Smooth muscle cell (in vitro differentiated cells): ENCODE measurements at regions not wholly inside any gene's neighbourhood (a gene's known extent, or its start where the extent isn't known, plus 50 kb on each side); places are given as distances from the start of the nearest gene placed in this dataset.
"Not testable (repeated sequence)": the region's sequence is repeated elsewhere in the genome, so short reads cannot be mapped to it uniquely, and the experiment has no call there.

Source experiments
- DNase-seq: peaks from one replicate; lab custom pipeline; 2025; ENCODE audit not compliant: unreplicated experiment; lab: John Stamatoyannopoulos, UW
- H2AFZ ChIP-seq: fragments of 200-600 bp; sonication (generic); 2 replicates; pipeline ENCODE4 v1.6.0; 2016; ENCODE audit warnings: antibody characterized with exemption, low read depth, mild to moderate bottlenecking
- H3F3A ChIP-seq: fragments of 200-600 bp; sonication (generic); 2 replicates; pipeline ENCODE4 v1.6.0; 2017; ENCODE audit warnings: antibody characterized with exemption, low read depth
- H3K27ac ChIP-seq: fragments of 200-600 bp; sonication (generic); 2 replicates; pipeline ENCODE4 v1.5.1; 2016; ENCODE audit warnings: low read depth, mild to moderate bottlenecking
- H3K27me3 ChIP-seq: fragments of 200-600 bp; sonication (generic); 2 replicates; pipeline ENCODE4 v1.6.1; 2016; ENCODE audit warnings: low read depth, mild to moderate bottlenecking
- H3K36me3 ChIP-seq: fragments of 200-600 bp; sonication (generic); 2 replicates; pipeline ENCODE4 v1.5.1; 2016; ENCODE audit warnings: low read depth
- H3K4me1 ChIP-seq: fragments of 200-600 bp; sonication (generic); 2 replicates; pipeline ENCODE4 v1.5.1; 2016; ENCODE audit warnings: low read depth
- H3K4me2 ChIP-seq: fragments of 200-600 bp; sonication (generic); 2 replicates; pipeline ENCODE4 v1.6.0; 2016; ENCODE audit warnings: mild to moderate bottlenecking
- H3K4me3 ChIP-seq: fragments of 200-600 bp; sonication (generic); 2 replicates; pipeline ENCODE4 v1.5.1; 2016; ENCODE audit warnings: mild to moderate bottlenecking
- H3K79me2 ChIP-seq: fragments of 200-600 bp; sonication (generic); 2 replicates; pipeline ENCODE4 v1.6.0; 2016; ENCODE audit warnings: low read depth, mild to moderate bottlenecking
- H3K9ac ChIP-seq: fragments of 200-600 bp; sonication (generic); 2 replicates; pipeline ENCODE4 v1.6.0; 2016; ENCODE audit warnings: low read depth
- H3K9me3 ChIP-seq: fragments of 200-600 bp; sonication (generic); replicated peaks from 2 replicates; pipeline ENCODE4 v1.5.1; 2016; ENCODE audit warnings: low read depth
- H4K20me1 ChIP-seq: fragments of 200-600 bp; sonication (generic); 2 replicates; pipeline ENCODE4 v1.6.0; 2016; ENCODE audit warnings: low read depth
- CTCF ChIP-seq: fragments of 200-600 bp; sonication (generic); IDR thresholded peaks from 2 replicates; pipeline ENCODE4 v1.5.1; 2017; ENCODE audit warnings: borderline replicate concordance, mild to moderate bottlenecking, antibody characterized with exemption; ENCODE audit not compliant: insufficient read depth, poor library complexity, severe bottlenecking
- WGBS: methylation state at CpG from one replicate; pipeline ENCODE4 v1.1.7; 2016; ENCODE audit warnings: low lambda C conversion rate; 5-methylcytosine and 5-hydroxymethylcytosine counted together

- Histone ChIP-seq H3K9me3 (no peaks in the 10 kb centered on the region), H3K4me3 (no peak overlapping the region), H3K27ac (peak overlapping the region; percentile 99), H3K27me3 (no peaks in the 10 kb centered on the region), H3K4me1 (peaks cover 11% of the 10 kb centered on the region), H3K36me3 (no peaks in the 10 kb centered on the region), H3K79me2 (no peaks in the 10 kb centered on the region), H3F3A (peaks cover 40% of the 10 kb centered on the region), H3K4me2 (peak overlapping the region; percentile 79), H3K9ac (peak overlapping the region; percentile 88), H4K20me1 (no peaks in the 10 kb centered on the region), H2AFZ (no peak overlapping the region)
- 5% methylated on average over 3 of the region's 3 CpGs for WGBS
- no peak for TF ChIP-seq CTCF
- DNase-seq, result no peak
Measured at GRCh38 chr18:49690312-49690711, 123.0 kb downstream of the ACAA2 start.

GRCh38 chr18:49685231-49685942 is 123.5 kb downstream of the LIPG start:
- TF ChIP-seq CTCF, result no peak
- H3K9me3 ChIP-seq, result no peaks in the 10 kb centered on the region
- H3K4me2 ChIP-seq, result no peak overlapping the region
- H3K9ac ChIP-seq, result no peak overlapping the region
- no peaks in the 10 kb centered on the region for H3K27me3 ChIP-seq
- no peaks in the 10 kb centered on the region for H4K20me1 ChIP-seq
- WGBS, result 80% methylated on average over 6 of the region's 6 CpGs
- H2AFZ ChIP-seq, result no peak overlapping the region
- no peaks in the 10 kb centered on the region for H3K36me3 ChIP-seq
- no peak overlapping the region for H3K27ac ChIP-seq
- H3K4me3 ChIP-seq, result no peak overlapping the region
- no peaks in the 10 kb centered on the region for H3K79me2 ChIP-seq
- peaks cover 9% of the 10 kb centered on the region for H3F3A ChIP-seq
- no peak for DNase-seq
- H3K4me1 ChIP-seq, result no peaks in the 10 kb centered on the region

GRCh38 chr18:49682803-49683190 is 120.9 kb downstream of the LIPG start:
- not testable (repeated sequence) for H3K4me3 ChIP-seq, H3K27me3 ChIP-seq, H3K9me3 ChIP-seq, H3K9ac ChIP-seq, DNase-seq, H4K20me1 ChIP-seq, H3K4me2 ChIP-seq, H3K4me1 ChIP-seq, H3F3A ChIP-seq, H3K36me3 ChIP-seq, H2AFZ ChIP-seq, H3K79me2 ChIP-seq
- WGBS, result 66% methylated on average over 3 of the region's 3 CpGs
- peak overlapping the region; percentile 15 for H3K27ac ChIP-seq

- WGBS, result 35% methylated on average over 8 of the region's 8 CpGs
- no peaks in the 10 kb centered on the region for H4K20me1 ChIP-seq
- no peaks in the 10 kb centered on the region for H3K9me3 ChIP-seq
- no peak overlapping the region for H2AFZ ChIP-seq
- no peaks in the 10 kb centered on the region for H3K36me3 ChIP-seq
- no peak for TF ChIP-seq CTCF
- no peak overlapping the region for H3K9ac ChIP-seq
- H3K27me3 ChIP-seq, result no peaks in the 10 kb centered on the region
- no peaks in the 10 kb centered on the region for H3K4me1 ChIP-seq
- H3K4me3 ChIP-seq, result no peak overlapping the region
- no peaks in the 10 kb centered on the region for H3F3A ChIP-seq
- peak overlapping the region; percentile 15 for H3K27ac ChIP-seq
- H3K79me2 ChIP-seq, result no peaks in the 10 kb centered on the region
- no peak overlapping the region for H3K4me2 ChIP-seq
- no peak for DNase-seq
Measured at GRCh38 chr18:49682173-49682802, 120.4 kb downstream of the LIPG start.
